HCT116 (cell line): ENCODE measurements at regions not wholly inside any gene's neighbourhood (a gene's known extent, or its start where the extent isn't known, plus 50 kb on each side); places are given as distances from the start of the nearest gene placed in this dataset.

Experiments
- CBX3 ChIP-seq: IDR thresholded peaks from 2 replicates; pipeline ENCODE4 v1.6.1; 2012; ENCODE audit warnings: low read depth
- EZH2 ChIP-seq: fragments of 200-600 bp; sonication (generic); IDR thresholded peaks from 2 replicates; pipeline ENCODE4 v1.6.1; 2017; ENCODE audit warnings: antibody characterized with exemption, mixed run types
- FOSL1 ChIP-seq: IDR thresholded peaks from 2 replicates; pipeline ENCODE4 v1.6.1; 2012; ENCODE audit warnings: low read depth
- POLR2A ChIP-seq: IDR thresholded peaks from 2 replicates; pipeline ENCODE4 v1.7.0; 2011; ENCODE audit warnings: borderline replicate concordance; ENCODE audit not compliant: insufficient read depth, insufficient read length; ENCODE audit errors: extremely low read depth
- POLR2AphosphoS5 ChIP-seq: IDR thresholded peaks from 2 replicates; pipeline ENCODE4 v1.6.1; 2011; ENCODE audit warnings: mild to moderate bottlenecking, low read depth, low read length, moderate library complexity
- SP1 ChIP-seq: IDR thresholded peaks from 2 replicates; pipeline ENCODE4 v1.6.1; 2012; ENCODE audit warnings: low read depth
- TF ChIP-seq, protein P1 (sequence below), 3 experiments: fragments of 200-600 bp in 1 of 3; sonication (generic) in 1 of 3; IDR thresholded peaks in 2 of 3; conservative IDR thresholded peaks in 1 of 3; 2 replicates each; pipeline ENCODE4 v1.5.1; 2012 to 2017; ENCODE audit warnings: low read depth in 2 of 3, low read length in 2 of 3, antibody characterized with exemption in 1 of 3, borderline replicate concordance in 1 of 3, control low read depth in 1 of 3, mild to moderate bottlenecking in 1 of 3, mixed read lengths in 1 of 3, mixed run types in 1 of 3, moderate library complexity in 1 of 3; ENCODE audit not compliant: insufficient read depth in 1 of 3
- TF ChIP-seq, protein P2 (sequence below): IDR thresholded peaks from 2 replicates; pipeline ENCODE4 v1.6.1; 2011; ENCODE audit warnings: mild to moderate bottlenecking, low read length, moderate library complexity; ENCODE audit not compliant: insufficient replicate concordance; ENCODE audit errors: extremely low read depth

DNA sequence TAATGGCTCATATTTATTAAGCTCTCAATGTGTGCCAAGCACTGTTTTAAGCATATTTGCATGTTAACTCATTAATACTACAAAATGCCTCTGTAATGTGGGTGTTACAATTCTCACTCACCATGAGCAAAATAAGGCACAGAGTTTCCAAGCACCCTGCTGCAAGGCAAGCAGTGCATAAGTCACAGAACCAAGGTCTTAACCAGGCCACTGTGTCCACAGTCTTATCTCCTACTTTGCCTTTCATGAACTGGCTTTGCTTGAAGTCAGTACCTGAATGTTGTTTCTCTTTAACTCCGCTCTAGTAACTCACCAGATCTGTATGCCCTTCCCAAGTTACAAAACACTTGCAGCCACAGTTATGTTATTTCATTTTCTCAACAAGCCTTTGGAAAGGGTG, 1372.7 kb downstream of the AACS start:
- TF ChIP-seq, protein P1, sequence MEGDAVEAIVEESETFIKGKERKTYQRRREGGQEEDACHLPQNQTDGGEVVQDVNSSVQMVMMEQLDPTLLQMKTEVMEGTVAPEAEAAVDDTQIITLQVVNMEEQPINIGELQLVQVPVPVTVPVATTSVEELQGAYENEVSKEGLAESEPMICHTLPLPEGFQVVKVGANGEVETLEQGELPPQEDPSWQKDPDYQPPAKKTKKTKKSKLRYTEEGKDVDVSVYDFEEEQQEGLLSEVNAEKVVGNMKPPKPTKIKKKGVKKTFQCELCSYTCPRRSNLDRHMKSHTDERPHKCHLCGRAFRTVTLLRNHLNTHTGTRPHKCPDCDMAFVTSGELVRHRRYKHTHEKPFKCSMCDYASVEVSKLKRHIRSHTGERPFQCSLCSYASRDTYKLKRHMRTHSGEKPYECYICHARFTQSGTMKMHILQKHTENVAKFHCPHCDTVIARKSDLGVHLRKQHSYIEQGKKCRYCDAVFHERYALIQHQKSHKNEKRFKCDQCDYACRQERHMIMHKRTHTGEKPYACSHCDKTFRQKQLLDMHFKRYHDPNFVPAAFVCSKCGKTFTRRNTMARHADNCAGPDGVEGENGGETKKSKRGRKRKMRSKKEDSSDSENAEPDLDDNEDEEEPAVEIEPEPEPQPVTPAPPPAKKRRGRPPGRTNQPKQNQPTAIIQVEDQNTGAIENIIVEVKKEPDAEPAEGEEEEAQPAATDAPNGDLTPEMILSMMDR (IDR thresholded peaks at IDR 0.05 in 2 of 3, conservative IDR thresholded peaks at IDR 0.05 in 1 of 3; ENCODE audit: borderline replicate concordance in 1 of 3, insufficient read depth in 1 of 3, low read depth in 2 of 3, low read length in 2 of 3): no peak
- TF ChIP-seq FOSL1 (no peak), EZH2 (no peak), POLR2AphosphoS5 (no peak), POLR2A (no peak), CBX3 (no peak), SP1 (no peak)
- TF ChIP-seq, protein P2, sequence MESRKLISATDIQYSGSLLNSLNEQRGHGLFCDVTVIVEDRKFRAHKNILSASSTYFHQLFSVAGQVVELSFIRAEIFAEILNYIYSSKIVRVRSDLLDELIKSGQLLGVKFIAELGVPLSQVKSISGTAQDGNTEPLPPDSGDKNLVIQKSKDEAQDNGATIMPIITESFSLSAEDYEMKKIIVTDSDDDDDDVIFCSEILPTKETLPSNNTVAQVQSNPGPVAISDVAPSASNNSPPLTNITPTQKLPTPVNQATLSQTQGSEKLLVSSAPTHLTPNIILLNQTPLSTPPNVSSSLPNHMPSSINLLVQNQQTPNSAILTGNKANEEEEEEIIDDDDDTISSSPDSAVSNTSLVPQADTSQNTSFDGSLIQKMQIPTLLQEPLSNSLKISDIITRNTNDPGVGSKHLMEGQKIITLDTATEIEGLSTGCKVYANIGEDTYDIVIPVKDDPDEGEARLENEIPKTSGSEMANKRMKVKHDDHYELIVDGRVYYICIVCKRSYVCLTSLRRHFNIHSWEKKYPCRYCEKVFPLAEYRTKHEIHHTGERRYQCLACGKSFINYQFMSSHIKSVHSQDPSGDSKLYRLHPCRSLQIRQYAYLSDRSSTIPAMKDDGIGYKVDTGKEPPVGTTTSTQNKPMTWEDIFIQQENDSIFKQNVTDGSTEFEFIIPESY: no peak
